ENCODE measurements at regions not wholly inside any gene's neighbourhood (a gene's known extent, or its start where the extent isn't known, plus 50 kb on each side); places are given as distances from the start of the nearest gene placed in this dataset.
"Not testable (repeated sequence)": the region's sequence is repeated elsewhere in the genome, so short reads cannot be mapped to it uniquely, and the experiment has no call there.

- no peak for DNase-seq
These were observed 68.0 kb downstream of the CBLN4 start for GRCh38 chr20:55937283-55937682.

DNA sequence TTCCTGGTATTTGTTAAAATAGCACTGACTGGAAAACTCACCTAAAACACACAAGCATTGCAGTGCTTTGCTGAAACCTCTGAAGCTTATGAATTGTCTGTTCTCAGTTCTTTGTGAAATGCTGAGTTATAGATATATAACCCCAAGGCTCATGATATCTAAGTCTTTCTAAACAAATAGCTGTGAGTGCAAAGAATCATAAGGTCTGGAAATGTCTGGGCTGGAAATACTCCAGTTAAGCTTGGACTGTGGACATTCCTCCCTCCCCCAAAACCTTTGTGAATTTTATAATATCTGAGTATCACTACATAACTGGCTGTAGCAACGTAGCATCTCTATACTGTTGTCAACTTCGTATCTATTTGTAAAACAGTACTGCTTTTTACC lies 69.1 kb downstream of the CBLN4 start:
- DNase-seq, result no peak

DNA sequence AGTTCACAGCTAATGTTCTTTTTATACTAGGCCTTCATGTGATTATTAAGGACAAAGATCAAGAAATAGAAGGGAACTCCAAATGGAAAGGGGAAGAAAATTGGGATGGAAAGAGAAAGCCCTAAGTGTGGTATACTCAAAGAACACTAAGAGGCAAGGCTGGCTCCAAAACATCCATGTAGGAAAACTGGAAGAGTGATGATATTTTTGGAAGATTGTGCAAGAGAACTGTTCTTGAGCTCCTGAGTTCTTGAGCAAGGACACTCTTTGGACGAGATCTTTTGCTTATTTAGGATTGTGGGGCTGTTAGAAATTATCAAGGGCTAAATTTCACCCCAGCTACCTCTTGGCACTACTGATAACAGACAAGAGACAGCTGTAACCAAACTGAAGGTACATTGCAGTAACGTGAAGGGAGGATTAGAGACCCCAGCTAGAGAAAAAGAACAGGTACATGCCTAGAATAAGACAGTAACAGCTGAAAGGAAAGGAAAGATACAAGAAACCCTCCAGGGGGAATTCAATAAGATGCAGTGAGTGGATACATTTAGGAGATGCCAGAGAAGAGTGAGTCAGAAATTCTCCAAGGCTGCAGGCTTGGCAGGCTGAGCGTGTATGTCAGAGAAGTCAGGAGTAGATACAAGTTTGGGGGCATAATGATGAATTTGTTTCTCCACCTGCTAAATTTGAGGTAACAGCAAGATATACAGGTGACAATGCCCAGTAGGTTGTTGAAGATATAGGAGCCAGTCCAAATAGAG lies 69.7 kb downstream of the CBLN4 start:
- DNase-seq, result no peak

GRCh38 chr20:55934146-55934545 lies 71.2 kb downstream of the CBLN4 start:
- DNase-seq, result no peak

- not testable (repeated sequence) for DNase-seq
These were observed 74.4 kb downstream of the CBLN4 start for GRCh38 chr20:55930876-55931275.

GRCh38 chr20:55928266-55928665 lies 77.1 kb downstream of the CBLN4 start:
- DNase-seq, result no peak

DNA sequence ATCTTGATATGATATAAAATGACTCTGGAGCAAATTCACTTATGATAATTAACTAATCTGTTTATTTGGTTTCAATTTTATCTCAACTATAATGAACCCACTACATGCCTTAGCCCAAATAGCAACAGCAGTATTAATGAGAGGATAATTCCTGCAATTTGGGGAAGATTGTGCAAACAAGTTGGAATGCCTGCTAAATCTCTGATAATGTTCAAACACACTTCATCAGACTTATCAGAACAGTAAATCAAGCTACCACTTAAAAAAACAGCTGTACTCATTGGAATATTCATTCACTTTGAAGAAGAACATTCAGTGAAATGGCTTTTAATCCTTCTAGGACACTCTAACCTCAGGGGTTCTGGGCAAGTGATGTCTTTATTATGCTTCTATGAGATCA lies 85.4 kb downstream of the CBLN4 start:
- no peak for DNase-seq

- no peak for DNase-seq
These were observed 86.0 kb downstream of the CBLN4 start for GRCh38 chr20:55919319-55919718.

- no peak for DNase-seq
These were observed 86.8 kb downstream of the CBLN4 start for GRCh38 chr20:55918471-55918870.

DNA sequence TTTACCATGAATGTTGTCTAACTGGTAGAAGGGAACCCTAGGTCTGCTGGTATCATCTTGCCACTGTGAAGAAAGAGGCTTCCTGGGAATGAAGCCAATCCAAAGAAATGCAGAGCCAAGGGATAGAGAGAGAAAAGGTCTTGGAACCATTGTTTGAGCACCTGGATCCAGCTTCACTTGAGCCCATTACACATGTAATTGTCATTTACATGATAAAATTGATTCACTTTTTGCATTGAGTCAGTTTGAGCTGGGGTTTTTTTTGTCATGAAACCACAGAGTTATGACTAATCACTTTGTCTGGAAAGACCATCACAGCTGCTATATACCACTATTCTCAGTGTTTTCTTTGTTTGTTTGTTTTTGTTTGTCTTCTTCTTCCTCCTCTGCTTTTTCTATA lies 112.3 kb downstream of the CBLN4 start:
- DNase-seq, result no peak

DNA sequence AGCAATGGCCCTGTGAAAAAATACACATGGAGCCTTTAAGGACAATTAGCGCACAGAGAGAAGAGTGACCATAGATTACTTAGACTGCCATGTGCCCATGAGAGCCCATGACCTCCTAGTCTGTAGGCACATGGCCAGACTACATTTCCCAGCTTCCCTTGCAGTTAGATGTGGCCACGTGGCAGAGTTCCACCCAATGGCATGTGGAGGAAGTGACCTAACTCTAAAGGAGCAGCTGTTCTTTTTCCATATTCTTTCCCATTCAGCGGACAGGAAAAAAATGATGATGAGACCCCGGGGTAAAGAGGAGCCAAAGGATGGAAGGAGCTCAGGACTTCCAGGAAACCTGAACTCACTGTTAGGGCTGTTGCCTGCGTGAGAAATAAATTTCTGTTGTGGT lies 116.6 kb downstream of the CBLN4 start:
- no peak for DNase-seq

DNA sequence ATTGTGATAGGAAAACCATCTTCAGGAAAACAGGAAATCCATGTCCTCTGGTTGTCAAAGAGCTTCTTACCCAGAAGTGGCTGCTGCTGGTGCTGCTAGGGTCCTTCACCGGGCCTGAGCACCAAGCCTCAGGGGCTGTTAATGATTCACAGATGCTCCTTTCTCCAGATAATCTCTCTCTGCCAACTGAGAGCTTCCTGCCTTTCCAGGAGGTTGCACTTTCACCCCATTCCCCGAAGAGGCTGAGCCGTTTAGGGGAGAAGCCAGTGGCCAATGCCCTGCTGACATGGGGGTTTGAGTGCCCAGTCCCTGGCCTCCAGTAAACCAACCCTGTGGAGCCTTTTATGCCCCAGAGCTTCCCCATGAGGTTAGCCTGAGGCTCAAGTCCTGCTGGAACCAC lies 122.4 kb downstream of the CBLN4 start:
- no peak for DNase-seq

DNA sequence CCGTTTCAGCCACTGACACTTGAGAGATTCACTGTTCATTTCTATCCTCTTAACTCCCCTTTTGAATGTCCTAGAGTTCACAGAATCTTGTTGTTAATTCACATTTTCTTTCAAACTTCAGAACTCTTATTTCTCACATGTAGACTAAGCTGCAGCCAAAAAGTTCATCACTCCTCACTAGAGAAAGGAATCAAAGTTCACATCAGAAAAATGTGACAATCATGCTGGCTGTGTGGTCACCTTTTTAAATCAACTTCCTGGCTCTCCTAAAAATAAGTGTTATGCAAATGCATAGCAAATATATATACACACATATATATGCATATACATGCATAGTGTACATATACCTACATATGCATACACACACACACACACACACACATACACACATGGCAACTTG lies 123.0 kb downstream of the CBLN4 start:
- DNase-seq, result no peak

DNA sequence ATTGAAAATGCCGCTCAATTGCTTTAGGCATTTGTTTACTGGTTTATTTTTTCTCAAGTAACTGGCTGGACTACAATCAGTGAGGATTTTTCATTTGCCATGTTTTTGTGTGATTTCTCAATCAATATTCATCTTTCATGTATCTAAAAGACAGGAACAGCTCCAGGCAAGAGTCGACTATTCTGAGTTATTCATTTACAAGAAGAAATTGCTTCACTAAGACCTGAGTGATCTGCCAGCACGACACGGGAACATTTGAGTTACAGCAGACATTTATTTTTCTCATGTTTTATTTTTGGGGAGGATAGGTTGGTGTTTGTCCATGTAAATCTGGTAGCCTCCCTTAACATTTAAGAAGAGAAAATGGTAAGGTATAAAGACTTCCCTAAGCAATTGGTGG lies 124.1 kb downstream of the CBLN4 start:
- DNase-seq, result no peak

GRCh38 chr20:55880361-55880760 lies 125.0 kb downstream of the CBLN4 start:
- DNase-seq, result no peak

- no peak for DNase-seq
These were observed 150.3 kb downstream of the CBLN4 start for GRCh38 chr20:55855052-55855451.

DNA sequence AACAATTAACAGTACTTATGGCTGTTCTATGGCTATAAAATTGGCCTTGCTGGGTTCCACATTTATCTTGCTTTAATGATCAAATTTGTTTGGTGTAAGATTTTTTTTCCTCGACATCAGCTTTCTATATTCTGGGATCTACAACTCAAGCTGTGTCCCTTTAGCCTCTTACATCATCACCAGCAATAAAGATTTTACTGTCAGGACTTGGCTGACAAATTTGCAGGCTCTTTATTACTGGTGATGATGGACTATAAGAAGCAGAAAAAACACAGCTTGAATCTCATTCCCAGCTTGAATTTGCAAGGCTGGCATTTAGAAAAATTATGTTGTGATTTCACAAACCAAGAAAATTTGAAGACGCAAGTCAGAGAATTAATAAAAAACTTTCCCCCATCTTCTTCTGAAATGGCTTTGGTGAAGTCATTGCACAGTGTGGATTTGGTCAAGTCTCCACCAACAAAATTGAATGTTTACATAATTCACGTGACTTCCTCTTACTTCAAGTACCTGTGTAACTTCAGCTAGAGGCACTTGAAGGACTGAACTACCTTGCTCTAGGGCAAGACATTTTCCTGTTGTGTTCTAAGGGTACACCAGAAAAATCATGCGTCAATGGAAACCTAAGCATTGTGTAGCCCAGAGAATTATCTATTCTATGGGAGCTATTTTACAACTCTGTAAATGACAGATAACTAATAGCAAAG lies 175.0 kb downstream of the CBLN4 start:
- no peak for DNase-seq

- no peak for DNase-seq
These were observed 200.2 kb downstream of the CBLN4 start for GRCh38 chr20:55805138-55805537.

DNA sequence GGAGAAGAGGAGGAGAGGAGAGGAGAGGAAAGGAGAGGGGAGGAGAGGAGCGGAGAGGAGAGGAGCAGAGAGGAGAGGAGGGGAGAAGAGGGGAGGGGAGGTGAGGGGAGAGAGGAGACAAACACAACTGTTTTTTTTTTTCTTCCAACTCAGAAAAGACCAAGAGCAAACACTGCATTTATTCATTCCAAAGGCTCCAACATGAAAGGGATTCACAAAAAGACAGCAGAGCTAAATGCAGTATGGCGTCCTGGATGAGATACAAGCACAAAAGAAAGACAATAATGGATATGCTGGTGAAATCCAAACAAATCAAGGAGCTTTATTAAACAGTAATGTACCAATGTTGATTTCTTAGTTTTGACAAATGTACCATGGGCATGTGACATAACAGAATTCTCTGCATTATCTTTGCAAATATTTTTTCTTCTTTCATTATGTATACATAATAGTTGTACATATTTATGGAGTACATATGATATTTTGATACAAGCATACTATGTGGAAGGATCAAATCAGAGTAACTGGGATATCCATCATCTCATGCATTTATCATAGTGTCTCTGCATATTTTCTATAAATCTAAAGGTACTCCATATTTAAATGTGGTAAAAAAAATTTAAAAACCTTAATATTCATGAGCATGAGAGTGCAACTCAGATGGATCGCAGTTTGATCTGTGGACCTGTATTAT lies 204.6 kb downstream of the CBLN4 start:
- DNase-seq, result no peak

DNA sequence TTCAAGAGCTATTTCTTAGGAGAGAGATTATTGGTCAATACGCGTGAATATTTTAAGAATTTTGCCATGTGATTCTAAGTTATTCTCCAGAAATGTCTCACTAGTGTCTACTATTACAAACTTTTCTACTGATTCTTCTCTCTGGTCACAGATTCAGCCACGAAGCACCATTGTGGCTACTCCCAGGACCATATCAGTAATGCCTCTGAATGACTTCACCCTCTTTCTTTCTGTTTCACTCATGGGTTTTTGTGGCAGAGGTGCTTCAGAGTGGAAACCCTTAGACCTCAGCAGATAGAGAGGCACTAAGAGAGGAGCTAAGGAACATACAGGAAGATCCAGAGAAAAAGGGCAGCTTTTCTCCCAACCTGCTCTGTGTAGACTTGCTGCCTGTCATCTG lies 211.3 kb downstream of the CBLN4 start:
- no peak for DNase-seq

DNA sequence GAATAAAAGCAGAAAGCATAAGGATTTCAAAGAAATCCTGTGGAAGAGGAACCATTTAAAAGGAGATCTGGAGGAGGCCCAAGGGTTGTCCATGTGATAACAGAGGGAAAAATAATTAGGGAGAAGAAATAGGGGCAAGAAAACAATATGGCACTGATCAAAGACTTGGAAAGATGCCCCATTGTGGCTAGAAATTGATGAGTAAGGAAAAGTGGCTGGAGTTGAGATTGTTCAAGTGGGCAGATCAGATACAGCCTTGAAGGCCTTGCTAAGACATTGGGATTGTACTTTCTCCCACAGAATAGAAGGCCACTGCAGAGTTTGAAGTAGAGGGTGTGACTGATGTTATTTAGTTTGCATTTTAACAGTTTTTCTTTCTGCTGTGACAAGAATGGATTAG lies 213.3 kb downstream of the CBLN4 start:
- DNase-seq, result no peak

DNA sequence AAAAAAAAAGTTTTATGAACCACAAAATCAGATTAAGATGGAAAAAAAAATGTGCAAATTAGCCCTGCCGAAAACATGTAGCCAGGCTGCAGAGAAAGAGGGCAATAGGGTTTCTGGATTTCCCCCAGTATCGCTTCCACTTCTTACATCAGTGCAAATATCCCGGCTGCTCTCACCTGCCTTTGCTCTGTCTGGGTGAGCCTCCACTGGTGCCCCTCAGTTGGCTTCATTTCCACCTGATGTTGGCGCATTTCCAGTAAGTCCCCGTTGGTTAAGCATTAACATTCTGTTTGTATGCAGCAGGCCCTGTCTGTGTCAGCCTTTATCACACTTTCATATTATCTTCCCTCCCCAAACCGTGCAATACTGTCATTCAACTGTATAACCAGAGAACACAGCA lies 215.1 kb downstream of the CBLN4 start:
- DNase-seq, result no peak

GRCh38 chr20:55784036-55784435 lies 221.3 kb downstream of the CBLN4 start:
- DNase-seq, result no peak

DNA sequence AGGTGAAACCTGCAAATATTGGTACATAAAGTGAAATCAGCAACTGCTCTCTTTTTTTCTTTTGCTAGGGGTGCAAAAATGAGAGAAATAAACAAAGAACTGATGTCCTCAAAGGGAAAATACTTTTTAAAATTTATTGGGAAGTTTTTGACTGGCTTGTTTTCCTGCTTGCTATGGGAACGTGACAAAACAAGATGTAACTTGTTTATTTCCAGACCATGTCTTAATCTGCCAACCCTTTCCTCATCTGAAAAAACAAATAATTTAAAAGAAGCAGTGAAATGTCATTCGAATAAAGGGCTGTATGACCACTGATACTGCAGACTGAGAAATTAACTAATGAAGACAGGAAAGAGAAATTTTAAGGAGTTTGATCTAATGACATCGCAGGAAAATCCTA lies 221.9 kb downstream of the CBLN4 start:
- no peak for DNase-seq

All from NCI-H226 (cell line).